GM23248 (cell line): ENCODE measurements at regions not wholly inside any gene's neighbourhood (a gene's known extent, or its start where the extent isn't known, plus 50 kb on each side); places are given as distances from the start of the nearest gene placed in this dataset.

ENCODE experiments used
- DNase-seq: peaks from one replicate; pipeline ENCODE4 v3.0.0-alpha.2; 2015
- H2AFZ ChIP-seq: fragments of 200-600 bp; sonication (generic); 2 replicates; pipeline ENCODE4 v1.6.1; 2016; ENCODE audit warnings: antibody characterized with exemption
- H3F3A ChIP-seq: fragments of 200-600 bp; sonication (generic); 2 replicates; pipeline ENCODE4 v1.6.1; 2016; ENCODE audit warnings: mild to moderate bottlenecking, antibody characterized with exemption, mixed run types; ENCODE audit not compliant: insufficient read depth
- H3K27ac ChIP-seq: fragments of 200-600 bp; sonication (generic); 2 replicates; pipeline ENCODE4 v1.5.1; 2016; ENCODE audit warnings: mild to moderate bottlenecking
- H3K27me3 ChIP-seq: fragments of 200-600 bp; sonication (generic); replicated peaks from 2 replicates; pipeline ENCODE4 v1.6.1; 2016; ENCODE audit warnings: mild to moderate bottlenecking; ENCODE audit not compliant: insufficient read depth
- H3K36me3 ChIP-seq: fragments of 200-600 bp; sonication (generic); 2 replicates; pipeline ENCODE4 v1.6.1; 2016; ENCODE audit warnings: low read depth, mild to moderate bottlenecking
- H3K4me1 ChIP-seq: fragments of 200-600 bp; sonication (generic); 2 replicates; pipeline ENCODE4 v1.6.1; 2016; ENCODE audit warnings: mild to moderate bottlenecking; ENCODE audit not compliant: insufficient read depth
- H3K4me2 ChIP-seq: fragments of 200-600 bp; sonication (generic); one replicate; pipeline ENCODE4 v1.6.1; 2016; ENCODE audit warnings: mild to moderate bottlenecking; ENCODE audit not compliant: unreplicated experiment
- H3K4me3 ChIP-seq: fragments of 200-600 bp; sonication (generic); 2 replicates; pipeline ENCODE4 v1.5.1; 2016; ENCODE audit warnings: mild to moderate bottlenecking
- H3K79me2 ChIP-seq: fragments of 200-600 bp; sonication (generic); 2 replicates; pipeline ENCODE4 v1.6.1; 2016; ENCODE audit warnings: mild to moderate bottlenecking; ENCODE audit not compliant: insufficient read depth
- H3K9ac ChIP-seq: fragments of 200-600 bp; sonication (generic); 2 replicates; pipeline ENCODE4 v1.6.1; 2016; ENCODE audit warnings: mild to moderate bottlenecking
- H3K9me2 ChIP-seq: fragments of 200-600 bp; sonication (generic); 2 replicates; pipeline ENCODE4 v1.6.1; 2016; ENCODE audit warnings: mixed run types, mild to moderate bottlenecking, moderate library complexity; ENCODE audit not compliant: insufficient read depth
- H3K9me3 ChIP-seq: fragments of 200-600 bp; sonication (generic); one replicate; pipeline ENCODE4 v1.6.1; 2017; ENCODE audit warnings: low read depth
- H4K20me1 ChIP-seq: fragments of 200-600 bp; sonication (generic); 2 replicates; pipeline ENCODE4 v1.6.0; 2016; ENCODE audit not compliant: insufficient read depth
- EZH2 ChIP-seq: fragments of 200-600 bp; sonication (generic); IDR thresholded peaks from 2 replicates; pipeline ENCODE4 v1.6.1; 2018; ENCODE audit warnings: antibody characterized with exemption, mild to moderate bottlenecking; ENCODE audit not compliant: insufficient read depth, poor library complexity, severe bottlenecking
- EZH2phosphoT487 ChIP-seq: fragments of 200-600 bp; sonication (generic); IDR thresholded peaks from 2 replicates; pipeline ENCODE4 v1.6.1; 2018; ENCODE audit warnings: antibody characterized with exemption, moderate library complexity, mild to moderate bottlenecking, low read depth; ENCODE audit not compliant: insufficient read depth
- WGBS, 2 experiments: methylation state at CpG; one replicate each; pipeline ENCODE4 v1.1.6; 2015 to 2017; ENCODE audit warnings: low lambda C conversion rate in 2 of 2, low coverage in 1 of 2; ENCODE audit errors: missing lambda C conversion rate in 2 of 2; 5-methylcytosine and 5-hydroxymethylcytosine counted together
- in situ Hi-C: fragments of 300-500 bp; cut with MboI; formaldehyde crosslinking; loops from 2 replicates; pipeline ENCODE4 v1.15.0; 2020

DNA sequence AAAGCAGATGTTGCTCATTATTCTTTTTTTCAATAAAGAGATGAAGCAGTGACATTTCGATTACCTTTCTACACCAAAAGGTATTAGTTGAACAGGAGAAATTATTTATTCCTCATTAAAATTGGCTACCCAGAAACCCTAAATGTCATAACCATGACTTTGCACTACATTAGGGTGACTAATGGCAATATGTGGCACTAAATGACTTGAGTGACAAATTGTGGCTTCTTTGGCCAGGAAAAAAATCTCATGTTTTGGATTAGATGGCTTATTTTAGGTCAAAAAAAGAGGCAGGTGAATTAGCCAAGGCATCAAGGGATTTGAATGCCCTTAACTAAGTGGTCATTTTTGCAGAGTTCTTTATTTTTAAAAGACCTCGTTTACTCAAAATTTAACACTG, 353.9 kb downstream of the NDFIP2 start:
- in situ Hi-C loops: no loop called here
- WGBS, 2 experiments: 71 to 73% methylated on average over 2 of the region's 2 CpGs

GRCh38 chr13:79833991-79834390, 353.0 kb downstream of the NDFIP2 start:
- H3K4me2 ChIP-seq: no peak overlapping the region
- no peak for DNase-seq
- no peaks in the 10 kb centered on the region for H3K36me3 ChIP-seq
- 0 out of 2 replicates have a peak, but pooled peaks cover 4% of the 10 kb centered on the region for H3F3A ChIP-seq
- no peaks in the 10 kb centered on the region for H3K27me3 ChIP-seq
- no peak overlapping the region for H2AFZ ChIP-seq
- no peak overlapping the region for H3K9ac ChIP-seq
- H3K27ac ChIP-seq: no peak overlapping the region
- peaks cover 7% of the 10 kb centered on the region for H3K4me1 ChIP-seq
- in situ Hi-C loops: no loop called here
- H3K9me2 ChIP-seq: no peaks in the 10 kb centered on the region
- no peaks in the 10 kb centered on the region for H4K20me1 ChIP-seq
- H3K79me2 ChIP-seq: no peaks in the 10 kb centered on the region
- H3K9me3 ChIP-seq: no peaks in the 10 kb centered on the region
- TF ChIP-seq EZH2 (no peak), EZH2phosphoT487 (no peak)
- WGBS, 2 experiments: 21 to 23% methylated on average over 1 of the region's 1 CpG
- H3K4me3 ChIP-seq: no peak overlapping the region

More for the DNA sequence above, 353.9 kb downstream of the NDFIP2 start:
- no peak overlapping the region for H3K9ac ChIP-seq
- no peak for DNase-seq
- H3K27ac ChIP-seq: no peak overlapping the region
- no peaks in the 10 kb centered on the region for H3K9me2 ChIP-seq
- TF ChIP-seq EZH2 (no peak), EZH2phosphoT487 (no peak)
- no peak overlapping the region for H3K4me3 ChIP-seq
- no peaks in the 10 kb centered on the region for H4K20me1 ChIP-seq
- H3K79me2 ChIP-seq: no peaks in the 10 kb centered on the region
- no peaks in the 10 kb centered on the region for H3K9me3 ChIP-seq
- H3K27me3 ChIP-seq: no peaks in the 10 kb centered on the region
- H3K4me1 ChIP-seq: peaks cover 7% of the 10 kb centered on the region
- H2AFZ ChIP-seq: no peak overlapping the region
- no peaks in the 10 kb centered on the region for H3K36me3 ChIP-seq
- 0 out of 2 replicates have a peak, but pooled peaks cover 4% of the 10 kb centered on the region for H3F3A ChIP-seq
- H3K4me2 ChIP-seq: no peak overlapping the region

DNA sequence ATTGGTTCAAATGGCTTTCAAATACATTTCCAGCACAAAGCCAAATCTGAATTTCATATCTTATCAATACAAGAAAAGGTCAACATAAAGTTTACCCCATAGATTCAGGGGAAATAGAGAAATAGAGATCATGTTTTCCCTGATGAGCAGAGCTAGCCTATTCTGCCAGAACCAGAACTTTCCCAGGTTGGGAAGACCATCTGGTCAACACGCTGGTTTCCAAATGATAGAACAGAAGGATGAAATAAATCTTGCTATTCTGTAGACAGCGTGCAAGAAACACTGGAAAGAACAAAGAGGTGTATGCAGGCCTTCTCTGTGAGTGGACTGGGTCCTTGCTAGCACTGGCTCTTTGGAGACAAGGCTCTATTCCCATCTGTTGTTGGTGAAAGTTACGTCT, 350.6 kb downstream of the NDFIP2 start:
- Histone ChIP-seq H3K27ac (no peak overlapping the region), H3K9ac (no peak overlapping the region), H3K9me2 (no peaks in the 10 kb centered on the region), H3K4me1 (no peaks in the 10 kb centered on the region), H3K36me3 (no peaks in the 10 kb centered on the region), H3K4me2 (no peak overlapping the region), H3K4me3 (no peak overlapping the region), H3K9me3 (no peaks in the 10 kb centered on the region), H3K79me2 (no peaks in the 10 kb centered on the region), H3F3A (no peaks in the 10 kb centered on the region), H4K20me1 (no peaks in the 10 kb centered on the region), H3K27me3 (no peaks in the 10 kb centered on the region), H2AFZ (no peak overlapping the region)
- WGBS, 2 experiments: 80 to 90% methylated on average over 3 of the region's 3 CpGs
- in situ Hi-C loops: no loop called here
- no peak for DNase-seq
- no peak for TF ChIP-seq EZH2
- no peak for TF ChIP-seq EZH2phosphoT487

DNA sequence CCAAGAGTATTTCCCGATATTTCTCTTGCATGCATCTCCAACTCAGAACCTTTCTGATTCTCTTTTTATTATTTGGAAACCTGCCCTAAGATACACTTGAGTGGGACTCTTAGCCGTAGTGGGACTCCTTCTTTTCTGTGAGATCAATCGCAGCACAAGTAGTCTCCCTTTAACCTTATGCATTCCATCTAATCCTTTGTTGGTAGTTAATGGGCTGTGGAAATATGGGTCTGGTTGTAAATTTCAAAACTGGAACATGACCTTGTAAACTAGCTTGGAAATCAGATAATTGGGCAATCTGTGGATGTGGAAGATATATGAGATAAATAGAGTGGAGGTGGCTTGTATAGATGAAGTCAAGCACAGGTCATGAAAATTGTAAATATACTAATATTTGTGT, 350.0 kb downstream of the NDFIP2 start:
- 87 to 96% methylated on average over 3 of the region's 3 CpGs for WGBS, 2 experiments
- no peak overlapping the region for H2AFZ ChIP-seq
- in situ Hi-C loops: no loop called here
- no peaks in the 10 kb centered on the region for H3K9me3 ChIP-seq
- no peak for TF ChIP-seq EZH2phosphoT487
- no peak for TF ChIP-seq EZH2
- H3K9me2 ChIP-seq: no peaks in the 10 kb centered on the region
- no peaks in the 10 kb centered on the region for H4K20me1 ChIP-seq
- no peak overlapping the region for H3K9ac ChIP-seq
- H3K27ac ChIP-seq: no peak overlapping the region
- no peak for DNase-seq
- no peaks in the 10 kb centered on the region for H3K79me2 ChIP-seq
- no peak overlapping the region for H3K4me2 ChIP-seq
- H3K4me3 ChIP-seq: no peak overlapping the region
- H3K4me1 ChIP-seq: no peaks in the 10 kb centered on the region
- no peaks in the 10 kb centered on the region for H3K27me3 ChIP-seq
- H3K36me3 ChIP-seq: no peaks in the 10 kb centered on the region
- H3F3A ChIP-seq: no peaks in the 10 kb centered on the region

- no peaks in the 10 kb centered on the region for H3K9me3 ChIP-seq
- H3K4me1 ChIP-seq: no peaks in the 10 kb centered on the region
- H3K36me3 ChIP-seq: no peaks in the 10 kb centered on the region
- H3K9ac ChIP-seq: no peak overlapping the region
- H4K20me1 ChIP-seq: no peaks in the 10 kb centered on the region
- H3F3A ChIP-seq: no peaks in the 10 kb centered on the region
- no peak overlapping the region for H3K27ac ChIP-seq
- H3K27me3 ChIP-seq: no peaks in the 10 kb centered on the region
- H3K9me2 ChIP-seq: no peaks in the 10 kb centered on the region
- H3K4me3 ChIP-seq: no peak overlapping the region
- H2AFZ ChIP-seq: no peak overlapping the region
- WGBS, 2 experiments: 67 to 74% methylated on average over 2 of the region's 2 CpGs
- no peak for DNase-seq
- in situ Hi-C loops: no loop called here
- H3K79me2 ChIP-seq: no peaks in the 10 kb centered on the region
- no peak overlapping the region for H3K4me2 ChIP-seq
- TF ChIP-seq EZH2phosphoT487 (no peak), EZH2 (no peak)
Observed at GRCh38 chr13:79830426-79830825, 349.5 kb downstream of the NDFIP2 start.
